ENCODE measurements at regions not wholly inside any gene's neighbourhood (a gene's known extent, or its start where the extent isn't known, plus 50 kb on each side); places are given as distances from the start of the nearest gene placed in this dataset.

DNA sequence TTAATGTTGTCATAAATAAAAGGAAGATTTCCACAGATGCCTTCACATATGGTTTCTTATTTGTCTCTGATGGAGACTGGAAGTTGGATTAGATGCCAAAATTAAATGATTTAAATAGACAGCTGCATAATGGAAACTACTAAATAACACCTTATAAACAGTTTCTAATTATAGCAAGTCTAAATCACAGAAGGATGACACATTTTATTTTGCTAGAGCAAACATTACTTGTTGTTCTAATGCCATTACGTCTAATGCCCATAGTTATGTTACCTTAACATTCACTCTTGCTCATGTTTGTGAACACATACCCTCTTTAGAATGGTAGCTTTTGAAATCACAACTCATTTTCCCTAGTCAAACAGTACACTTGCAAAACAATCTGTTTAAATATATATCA is 92.8 kb downstream of the ZIC4 start:
- TF ChIP-seq POLR2AphosphoS5 (IDR thresholded peaks at IDR 0.05; ENCODE audit: low read depth, low read length) (no peak), TAF1 (IDR thresholded peaks at IDR 0.05; ENCODE audit: borderline replicate concordance, insufficient read depth, low read length) (no peak), SIN3A (IDR thresholded peaks at IDR 0.05; ENCODE audit: borderline replicate concordance, insufficient read depth, low read length) (no peak), FOXP2 (optimal IDR thresholded peaks at IDR 0.05; ENCODE audit: borderline replicate concordance, extremely low read depth, extremely low read length, insufficient read depth) (no peak)
- TF ChIP-seq, protein P1, sequence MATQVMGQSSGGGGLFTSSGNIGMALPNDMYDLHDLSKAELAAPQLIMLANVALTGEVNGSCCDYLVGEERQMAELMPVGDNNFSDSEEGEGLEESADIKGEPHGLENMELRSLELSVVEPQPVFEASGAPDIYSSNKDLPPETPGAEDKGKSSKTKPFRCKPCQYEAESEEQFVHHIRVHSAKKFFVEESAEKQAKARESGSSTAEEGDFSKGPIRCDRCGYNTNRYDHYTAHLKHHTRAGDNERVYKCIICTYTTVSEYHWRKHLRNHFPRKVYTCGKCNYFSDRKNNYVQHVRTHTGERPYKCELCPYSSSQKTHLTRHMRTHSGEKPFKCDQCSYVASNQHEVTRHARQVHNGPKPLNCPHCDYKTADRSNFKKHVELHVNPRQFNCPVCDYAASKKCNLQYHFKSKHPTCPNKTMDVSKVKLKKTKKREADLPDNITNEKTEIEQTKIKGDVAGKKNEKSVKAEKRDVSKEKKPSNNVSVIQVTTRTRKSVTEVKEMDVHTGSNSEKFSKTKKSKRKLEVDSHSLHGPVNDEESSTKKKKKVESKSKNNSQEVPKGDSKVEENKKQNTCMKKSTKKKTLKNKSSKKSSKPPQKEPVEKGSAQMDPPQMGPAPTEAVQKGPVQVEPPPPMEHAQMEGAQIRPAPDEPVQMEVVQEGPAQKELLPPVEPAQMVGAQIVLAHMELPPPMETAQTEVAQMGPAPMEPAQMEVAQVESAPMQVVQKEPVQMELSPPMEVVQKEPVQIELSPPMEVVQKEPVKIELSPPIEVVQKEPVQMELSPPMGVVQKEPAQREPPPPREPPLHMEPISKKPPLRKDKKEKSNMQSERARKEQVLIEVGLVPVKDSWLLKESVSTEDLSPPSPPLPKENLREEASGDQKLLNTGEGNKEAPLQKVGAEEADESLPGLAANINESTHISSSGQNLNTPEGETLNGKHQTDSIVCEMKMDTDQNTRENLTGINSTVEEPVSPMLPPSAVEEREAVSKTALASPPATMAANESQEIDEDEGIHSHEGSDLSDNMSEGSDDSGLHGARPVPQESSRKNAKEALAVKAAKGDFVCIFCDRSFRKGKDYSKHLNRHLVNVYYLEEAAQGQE (IDR thresholded peaks at IDR 0.05; ENCODE audit: insufficient read depth in 1 of 2, low read depth in 2 of 2, low read length in 2 of 2), result no peak

Data from PFSK-1 (cell line).